GM19452 (cell line): ENCODE measurements at regions not wholly inside any gene's neighbourhood (a gene's known extent, or its start where the extent isn't known, plus 50 kb on each side); places are given as distances from the start of the nearest gene placed in this dataset.
A peak's percentile ranks its signal among the peaks of the same experiment; 100 is the strongest.

ENCODE experiments used
- ATAC-seq: cut with Tn5 transposase; IDR thresholded peaks from one replicate; pipeline ENCODE4 v1.9.1; 2021; ENCODE audit not compliant: unreplicated experiment

GRCh38 chr5:68161156-68161555, 54.4 kb upstream of the PIK3R1 start:
- no peak for ATAC-seq

- no peak for ATAC-seq
Observed at GRCh38 chr5:68159224-68159951, 56.2 kb upstream of the PIK3R1 start.

- no peak for ATAC-seq
Observed at GRCh38 chr5:68155940-68156339, 59.6 kb upstream of the PIK3R1 start.

GRCh38 chr5:68154119-68154857, 61.3 kb upstream of the PIK3R1 start:
- no peak for ATAC-seq

GRCh38 chr5:68151812-68152211, 63.7 kb upstream of the PIK3R1 start:
- no peak for ATAC-seq

- no peak for ATAC-seq
Observed at GRCh38 chr5:68149189-68149588, 66.4 kb upstream of the PIK3R1 start.

- peak; percentile 45 for ATAC-seq
Observed at GRCh38 chr5:68148096-68148495, 67.5 kb upstream of the PIK3R1 start.

- no peak for ATAC-seq
Observed at GRCh38 chr5:68147659-68148058, 67.9 kb upstream of the PIK3R1 start.

- peak; percentile 54 for ATAC-seq
Observed at GRCh38 chr5:68141494-68141893, 74.1 kb upstream of the PIK3R1 start.

GRCh38 chr5:68140763-68141162, 74.8 kb upstream of the PIK3R1 start:
- peak; percentile 44 for ATAC-seq

- no peak for ATAC-seq
Observed at GRCh38 chr5:68139611-68140441, 75.7 kb upstream of the PIK3R1 start.

GRCh38 chr5:68137511-68138140, 77.9 kb upstream of the PIK3R1 start:
- no peak for ATAC-seq

- ATAC-seq, result no peak
Observed at GRCh38 chr5:68134669-68135313, 80.8 kb upstream of the PIK3R1 start.

- no peak for ATAC-seq
Observed at GRCh38 chr5:68134033-68134668, 81.4 kb upstream of the PIK3R1 start.

- ATAC-seq, result no peak
Observed at GRCh38 chr5:68130253-68130652, 85.3 kb upstream of the PIK3R1 start.

- ATAC-seq, result no peak
Observed at GRCh38 chr5:68129364-68129763, 86.2 kb upstream of the PIK3R1 start.

GRCh38 chr5:68126886-68127285, 88.7 kb upstream of the PIK3R1 start:
- no peak for ATAC-seq

- ATAC-seq, result no peak
Observed at GRCh38 chr5:68122439-68123328, 92.9 kb upstream of the PIK3R1 start.

- ATAC-seq, result no peak
Observed at GRCh38 chr5:68116868-68117411, 98.6 kb upstream of the PIK3R1 start.
